ENCODE measurements at regions not wholly inside any gene's neighbourhood (a gene's known extent, or its start where the extent isn't known, plus 50 kb on each side); places are given as distances from the start of the nearest gene placed in this dataset.
"Not testable (repeated sequence)": the region's sequence is repeated elsewhere in the genome, so short reads cannot be mapped to it uniquely, and the experiment has no call there.

- no peaks in the 10 kb centered on the region for H3K9me3 ChIP-seq
- intact Hi-C loops (cut with DNase I; ENCODE audit: low total_unique reads) (no loop called here), in situ Hi-C loops (cut with MboI; ENCODE audit: low pct_ligation_motif_present in 1 of 4, low pct_unique_long_range_greater_than_20kb in 1 of 4, low sequenced_read_pairs in 3 of 4) (no loop called here)
- TF ChIP-seq POLR2A (IDR thresholded peaks at IDR 0.05) (no peak), CTCF (IDR thresholded peaks at IDR 0.05) (no peak)
- H3K4me3 ChIP-seq, result no peak overlapping the region
- no peak for DNase-seq
- H3K4me1 ChIP-seq, result no peaks in the 10 kb centered on the region
- 84 to 92% methylated on average over 2 of the region's 2 CpGs for WGBS, 2 donors (ENCODE audit: low coverage in 1 of 2)
- no peak overlapping the region for H3K27ac ChIP-seq
- H3K36me3 ChIP-seq, result no peaks in the 10 kb centered on the region
- no peaks in the 10 kb centered on the region for H3K27me3 ChIP-seq
These were observed 415.8 kb upstream of the KLF12 start for GRCh38 chr13:74550039-74550438.

DNA sequence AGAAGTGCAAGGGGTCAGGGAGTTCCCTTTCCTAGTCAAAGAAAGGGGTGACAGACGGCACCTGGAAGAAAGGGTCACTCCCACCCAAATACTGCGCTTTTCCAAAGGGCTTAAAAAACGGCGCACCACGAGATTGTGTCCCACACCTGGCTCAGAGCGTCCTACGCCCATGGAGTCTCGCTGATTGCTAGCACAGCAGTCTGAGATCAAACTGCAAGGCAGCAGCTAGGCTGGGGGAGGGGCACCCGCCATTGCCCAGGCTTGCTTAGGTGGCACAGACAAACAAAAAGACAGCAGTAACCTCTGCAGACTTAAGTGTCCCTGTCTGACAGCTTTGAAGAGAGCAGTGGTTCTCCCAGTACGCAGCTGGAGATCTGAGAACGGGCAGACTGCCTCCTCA is 402.4 kb upstream of the KLF12 start:
- H3K27ac ChIP-seq; intact Hi-C loops (cut with DNase I; ENCODE audit: low total_unique reads); DNase-seq; in situ Hi-C loops (cut with MboI; ENCODE audit: low pct_ligation_motif_present in 1 of 4, low pct_unique_long_range_greater_than_20kb in 1 of 4, low sequenced_read_pairs in 3 of 4); H3K4me3 ChIP-seq; H3K27me3 ChIP-seq; H3K4me1 ChIP-seq; H3K9me3 ChIP-seq; H3K36me3 ChIP-seq: not testable (repeated sequence)
- WGBS, 2 donors (ENCODE audit: low coverage in 1 of 2), result 83% methylated on average over 11 of the region's 11 CpGs; no CpG with 5 or more reads in 1 of the 2 donors

GRCh38 chr13:74533226-74533625 is 399.0 kb upstream of the KLF12 start:
- Histone ChIP-seq H3K27ac (no peak overlapping the region), H3K4me3 (no peak overlapping the region), H3K4me1 (no peaks in the 10 kb centered on the region), H3K36me3 (no peaks in the 10 kb centered on the region), H3K9me3 (no peaks in the 10 kb centered on the region), H3K27me3 (no peaks in the 10 kb centered on the region)
- in situ Hi-C loops (cut with MboI; ENCODE audit: low pct_ligation_motif_present in 1 of 4, low pct_unique_long_range_greater_than_20kb in 1 of 4, low sequenced_read_pairs in 3 of 4), result no loop called here
- TF ChIP-seq POLR2A (IDR thresholded peaks at IDR 0.05) (no peak), POLR2AphosphoS5 (IDR thresholded peaks at IDR 0.05) (no peak), CTCF (IDR thresholded peaks at IDR 0.05) (no peak), EP300 (IDR thresholded peaks at IDR 0.05; ENCODE audit: low read depth) (no peak)
- intact Hi-C loops (cut with DNase I; ENCODE audit: low total_unique reads), result no loop called here
- 83% methylated on average over 2 of the region's 2 CpGs for WGBS, 2 donors (ENCODE audit: low coverage in 1 of 2)
- no peak for DNase-seq

- Histone ChIP-seq H3K36me3 (no peaks in the 10 kb centered on the region), H3K27me3 (no peaks in the 10 kb centered on the region), H3K4me1 (no peaks in the 10 kb centered on the region), H3K4me3 (no peak overlapping the region), H3K27ac (no peak overlapping the region), H3K9me3 (no peaks in the 10 kb centered on the region)
- TF ChIP-seq POLR2AphosphoS5 (IDR thresholded peaks at IDR 0.05) (no peak), CTCF (IDR thresholded peaks at IDR 0.05) (no peak)
- in situ Hi-C loops (cut with MboI; ENCODE audit: low pct_ligation_motif_present in 1 of 4, low pct_unique_long_range_greater_than_20kb in 1 of 4, low sequenced_read_pairs in 3 of 4) (no loop called here), intact Hi-C loops (cut with DNase I; ENCODE audit: low total_unique reads) (no loop called here)
- WGBS, 2 donors (ENCODE audit: low coverage in 1 of 2), result 74 to 82% methylated on average over 1 of the region's 1 CpG
- DNase-seq, result no peak
These were observed 395.8 kb upstream of the KLF12 start for GRCh38 chr13:74530011-74530410.

DNA sequence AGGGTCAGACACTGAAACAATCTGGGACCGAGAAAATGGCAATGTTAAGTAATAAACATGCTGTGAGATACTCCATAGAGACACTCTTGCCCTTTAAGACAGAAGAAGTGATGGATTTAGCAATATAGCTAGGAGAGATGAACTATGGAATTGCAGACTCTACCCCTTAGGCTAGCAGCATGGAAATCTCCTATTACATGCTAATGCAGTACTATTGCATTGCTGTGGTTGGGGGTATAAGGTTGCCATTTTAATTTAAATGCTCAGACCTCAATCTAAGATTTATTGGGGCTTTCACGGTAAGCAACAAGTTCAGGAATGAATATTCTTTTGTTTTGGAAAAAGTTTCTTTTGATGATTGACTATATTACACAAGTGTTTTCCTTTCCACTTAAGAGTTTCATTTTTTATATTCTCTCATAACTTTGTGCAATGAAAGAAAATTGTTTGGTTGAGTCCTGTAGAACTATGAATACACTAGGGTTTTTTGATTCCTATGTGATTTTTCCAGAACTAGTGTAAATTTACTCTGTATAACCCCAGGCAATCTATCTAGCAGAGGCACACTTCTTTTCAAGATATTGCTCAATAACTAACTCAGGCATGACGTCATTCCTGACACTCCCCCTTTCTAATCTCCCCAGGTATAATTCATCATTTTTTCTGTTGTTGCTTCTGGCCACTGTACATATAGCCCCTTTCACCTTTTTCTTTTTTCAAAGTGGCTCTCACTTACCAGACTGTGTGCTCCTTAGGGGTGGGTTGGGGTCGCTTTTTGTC is 394.7 kb upstream of the KLF12 start:
- no peak for TF ChIP-seq POLR2A (IDR thresholded peaks at IDR 0.05)
- no peak for TF ChIP-seq POLR2AphosphoS5 (IDR thresholded peaks at IDR 0.05)
- TF ChIP-seq CTCF (IDR thresholded peaks at IDR 0.05), result no peak
- TF ChIP-seq EP300 (IDR thresholded peaks at IDR 0.05; ENCODE audit: low read depth), result no peak
- Histone ChIP-seq H3K27me3 (no peaks in the 10 kb centered on the region), H3K4me3 (no peak overlapping the region), H3K4me1 (no peaks in the 10 kb centered on the region), H3K36me3 (no peaks in the 10 kb centered on the region), H3K27ac (no peak overlapping the region), H3K9me3 (no peaks in the 10 kb centered on the region)
- 76% methylated on average over 4 of the region's 4 CpGs for WGBS, 2 donors (ENCODE audit: low coverage in 1 of 2)
- in situ Hi-C loops (cut with MboI; ENCODE audit: low pct_ligation_motif_present in 1 of 4, low pct_unique_long_range_greater_than_20kb in 1 of 4, low sequenced_read_pairs in 3 of 4) (no loop called here), intact Hi-C loops (cut with DNase I; ENCODE audit: low total_unique reads) (no loop called here)
- DNase-seq, result no peak
